GM20431 (cell line): ENCODE measurements at regions not wholly inside any gene's neighbourhood (a gene's known extent, or its start where the extent isn't known, plus 50 kb on each side); places are given as distances from the start of the nearest gene placed in this dataset.
"Not testable (repeated sequence)": the region's sequence is repeated elsewhere in the genome, so short reads cannot be mapped to it uniquely, and the experiment has no call there.

ENCODE experiments used
- in situ Hi-C: fragments of 300-500 bp; cut with MseI, MboI; formaldehyde crosslinking; loops from one replicate; pipeline ENCODE4 v1.15.0; 2020; ENCODE audit warnings: low sequenced_read_pairs; ENCODE audit not compliant: unreplicated experiment

DNA sequence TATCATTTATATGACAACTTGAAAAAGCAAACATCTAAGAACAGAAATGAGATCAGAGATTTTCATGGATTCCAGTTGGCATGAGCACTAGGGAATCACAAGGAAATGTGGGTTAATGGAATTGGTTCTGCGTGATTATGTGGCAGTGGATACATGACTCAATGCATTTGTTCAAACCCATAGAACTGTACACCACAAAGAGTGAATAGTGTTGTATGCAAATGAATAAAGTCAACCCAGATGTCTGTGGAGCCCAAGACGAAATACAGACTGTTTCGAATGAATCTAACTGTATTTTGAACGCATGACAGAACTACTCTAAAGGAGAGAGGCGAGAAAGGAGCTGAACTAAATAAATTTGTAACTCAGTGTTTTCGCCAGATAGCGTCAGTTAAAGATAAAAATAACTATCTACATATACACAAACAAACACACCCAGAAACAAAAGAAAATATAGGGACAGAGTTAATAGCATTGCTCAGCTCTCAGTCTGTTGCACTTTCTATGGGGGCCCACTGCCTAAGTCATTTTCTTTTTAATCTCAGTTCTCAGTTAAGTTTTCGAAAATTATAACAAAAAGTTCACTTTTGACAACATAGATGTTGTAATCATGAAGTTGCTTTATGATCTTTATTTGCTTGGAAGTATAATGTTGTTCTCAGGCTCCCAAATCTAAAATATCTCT is 636.7 kb upstream of the SEMA3D start:
- in situ Hi-C loops: no loop called here

GRCh38 chr7:85821926-85822325 is 635.1 kb upstream of the SEMA3D start:
- in situ Hi-C loops: no loop called here

DNA sequence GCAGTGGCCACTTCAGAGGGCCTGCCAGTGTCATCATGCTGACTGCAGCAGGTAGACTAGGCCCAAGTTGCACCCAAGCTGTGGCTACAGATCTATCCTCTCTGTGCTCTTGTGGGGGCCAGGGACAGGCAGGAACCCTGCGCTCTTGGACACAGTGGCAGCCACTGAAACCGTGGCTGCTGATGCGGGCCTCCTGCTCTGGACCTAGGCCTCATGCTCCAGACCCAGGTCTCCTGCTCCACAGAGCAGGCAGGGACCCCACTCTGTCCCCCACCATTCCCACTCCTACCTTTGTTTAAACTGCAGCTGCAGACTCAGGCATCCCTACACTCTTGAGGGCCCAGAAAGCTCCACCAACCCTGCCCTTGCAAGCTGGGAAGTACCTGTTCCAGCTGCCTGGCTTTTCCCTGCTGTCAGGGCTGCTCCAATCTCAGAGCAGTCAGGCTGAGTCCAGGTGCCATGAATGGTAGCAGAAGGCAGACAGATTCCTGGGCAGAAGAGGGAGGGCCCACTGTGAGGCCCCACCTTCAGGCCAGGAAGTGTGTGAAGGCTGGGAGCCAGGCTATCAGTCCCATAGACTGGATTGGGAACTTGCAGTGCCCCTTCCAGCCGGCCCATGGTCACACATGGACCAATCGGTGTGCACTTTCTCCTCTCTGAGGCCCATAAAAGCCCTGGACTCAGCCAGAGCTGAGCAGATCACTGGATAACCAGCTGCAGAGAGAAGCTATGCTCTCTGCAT is 634.0 kb upstream of the SEMA3D start:
- in situ Hi-C loops: no loop called here

GRCh38 chr7:85815526-85815925 is 628.7 kb upstream of the SEMA3D start:
- in situ Hi-C loops: no loop called here

GRCh38 chr7:85806321-85806720 is 619.5 kb upstream of the SEMA3D start:
- in situ Hi-C loops: no loop called here

- in situ Hi-C loops: no loop called here
These were observed 618.8 kb upstream of the SEMA3D start for GRCh38 chr7:85805656-85806055.

- in situ Hi-C loops: no loop called here
These were observed 618.4 kb upstream of the SEMA3D start for GRCh38 chr7:85805249-85805648.

DNA sequence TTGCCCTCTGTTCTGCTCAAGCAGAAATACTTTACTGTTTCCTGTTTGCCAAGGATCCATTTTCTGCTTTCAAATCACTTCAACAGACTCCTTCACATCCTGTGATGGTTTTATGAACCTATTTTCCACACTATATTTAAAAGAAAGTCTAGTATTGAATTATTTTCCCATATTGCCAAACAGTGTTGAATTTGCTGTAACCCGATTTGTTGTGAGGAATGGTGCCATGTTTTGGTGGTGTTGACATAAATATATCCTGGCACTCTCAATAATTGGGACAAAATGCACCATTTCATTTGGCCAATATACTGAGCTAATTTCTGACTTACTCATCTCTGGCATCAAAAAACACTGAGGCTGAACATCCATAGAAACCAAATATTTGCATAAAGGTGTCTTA is 615.4 kb upstream of the SEMA3D start:
- in situ Hi-C loops: no loop called here

GRCh38 chr7:85796956-85797355 is 610.1 kb upstream of the SEMA3D start:
- in situ Hi-C loops: no loop called here

GRCh38 chr7:85791098-85791497 is 604.2 kb upstream of the SEMA3D start:
- in situ Hi-C loops: not testable (repeated sequence)

DNA sequence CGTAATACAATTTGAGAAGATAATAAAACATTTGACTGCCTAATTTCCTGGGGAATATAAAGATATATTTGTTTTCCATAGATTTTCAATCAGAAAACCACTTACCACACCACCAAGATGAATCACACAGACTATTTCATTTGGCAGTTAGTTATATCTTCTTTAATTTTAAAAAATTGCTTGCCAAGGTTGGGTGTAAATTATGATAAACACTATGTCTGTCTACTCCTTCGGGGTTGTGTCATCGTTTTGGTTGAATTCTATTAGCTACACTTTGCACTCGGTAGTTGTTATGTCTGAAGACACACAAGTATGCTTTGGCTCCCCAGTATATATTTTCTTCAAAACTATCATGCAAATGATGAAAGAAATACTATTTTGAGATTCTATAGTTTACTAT is 594.8 kb upstream of the SEMA3D start:
- in situ Hi-C loops: no loop called here

DNA sequence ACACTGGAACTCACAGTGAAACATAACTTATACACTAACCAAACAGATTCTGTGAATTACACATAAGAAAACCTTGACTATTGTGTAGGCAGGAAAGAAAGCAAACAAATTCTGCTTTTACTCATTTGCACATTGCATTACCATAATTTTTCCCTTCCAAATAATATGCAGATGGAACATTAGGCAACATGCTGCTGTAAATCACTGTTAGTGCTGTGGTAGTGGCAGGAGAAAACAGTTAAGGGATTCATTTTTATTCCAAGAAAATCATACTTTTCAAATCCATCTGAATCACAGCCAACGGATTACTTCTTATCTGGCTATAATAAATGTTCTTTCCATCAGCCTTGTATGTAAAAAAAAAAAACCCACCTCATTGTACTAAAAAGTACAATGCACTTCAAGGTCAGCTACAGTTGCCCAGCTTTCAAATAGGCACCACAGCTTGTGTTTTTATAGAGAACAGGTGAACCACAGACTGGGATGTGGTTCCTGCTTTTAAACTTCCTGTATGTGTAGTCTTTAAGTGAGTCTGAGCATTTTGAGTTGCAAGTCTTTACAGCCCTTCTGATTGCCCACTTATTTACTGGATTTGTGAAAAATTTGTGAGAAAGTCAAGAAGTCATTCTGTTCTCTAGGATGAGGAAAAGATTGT is 590.0 kb upstream of the SEMA3D start:
- in situ Hi-C loops: no loop called here

DNA sequence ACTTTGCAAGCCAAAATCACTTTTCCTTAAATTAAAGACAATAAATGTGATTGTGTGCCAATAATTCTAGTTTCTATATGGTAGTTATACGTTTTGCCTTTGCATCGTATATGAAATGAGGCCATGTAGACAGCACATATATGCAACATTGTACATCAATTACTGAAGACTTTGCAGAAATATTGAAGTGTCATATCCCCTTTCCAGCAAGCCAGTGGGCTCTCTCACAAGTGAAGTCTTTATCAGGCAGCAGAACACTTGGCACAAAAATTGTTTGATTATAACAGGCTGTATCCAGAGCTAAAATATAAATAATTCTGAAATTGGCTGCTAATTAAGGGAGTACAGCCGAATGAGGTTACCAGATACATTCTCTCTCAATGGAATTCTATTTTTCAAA is 588.6 kb upstream of the SEMA3D start:
- in situ Hi-C loops: no loop called here

- in situ Hi-C loops: no loop called here
These were observed 588.1 kb upstream of the SEMA3D start for GRCh38 chr7:85774986-85775385.

DNA sequence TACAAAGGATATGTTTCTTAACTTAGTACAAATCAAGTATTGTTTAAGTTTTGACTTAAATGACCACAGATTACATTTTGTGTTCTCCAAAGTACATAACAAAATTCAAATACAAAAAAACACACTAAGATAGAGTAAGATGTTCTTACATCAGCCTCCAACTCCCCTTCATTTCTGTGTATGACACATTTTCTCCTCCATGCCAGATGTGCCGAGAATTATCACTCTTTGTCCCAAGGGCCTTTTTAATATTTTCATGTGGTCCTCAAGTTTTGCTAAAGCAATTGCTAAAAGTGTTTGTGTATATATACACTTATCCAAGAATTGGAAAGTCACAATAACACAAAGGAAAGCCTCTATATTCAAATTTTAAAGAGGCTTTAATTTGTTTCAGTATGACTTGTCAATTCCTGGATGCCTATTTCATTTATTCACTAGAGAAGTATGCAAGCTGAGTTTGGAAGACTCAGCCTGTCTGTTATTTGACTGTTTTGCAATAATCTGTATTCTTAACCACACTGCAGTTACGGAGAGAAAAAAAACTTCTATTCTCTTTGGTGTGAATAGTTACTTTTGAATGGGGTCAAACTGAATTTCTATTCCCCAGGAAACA is 586.4 kb upstream of the SEMA3D start:
- in situ Hi-C loops: no loop called here

DNA sequence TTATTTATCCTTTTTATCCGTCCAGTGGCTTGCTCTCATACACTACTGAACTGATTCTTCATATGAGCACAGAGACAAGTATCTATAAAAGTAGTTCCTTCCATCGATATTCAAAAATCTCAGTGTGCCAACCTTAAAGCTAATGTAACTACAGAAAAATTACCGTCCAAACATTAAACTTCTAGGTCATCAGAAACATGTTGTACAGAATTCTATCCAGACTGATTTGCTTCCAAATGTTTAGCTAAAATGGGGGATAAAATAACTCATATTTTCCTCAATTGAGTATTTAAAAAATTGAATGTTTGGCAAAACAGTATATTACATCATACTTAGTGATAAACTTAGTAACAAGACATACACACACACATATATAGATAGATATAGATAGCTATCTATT is 584.7 kb upstream of the SEMA3D start:
- in situ Hi-C loops: no loop called here

DNA sequence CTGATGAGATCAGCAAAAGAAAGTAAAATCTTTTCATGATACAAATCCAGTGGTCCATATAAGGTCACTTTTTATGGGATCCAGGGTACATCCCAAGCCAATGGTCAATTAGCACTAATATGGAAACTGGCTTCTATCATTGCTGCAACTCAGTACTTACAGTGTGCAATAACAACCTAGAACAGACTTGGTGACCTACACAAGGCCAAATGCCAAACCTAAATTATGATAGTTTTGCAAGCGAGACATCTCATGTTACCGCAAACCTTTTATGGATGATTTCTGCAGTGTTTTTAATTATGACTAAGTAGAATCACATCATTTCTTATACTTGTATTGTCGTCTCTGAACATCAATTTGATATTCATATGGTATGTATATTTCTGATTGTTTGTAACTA is 583.5 kb upstream of the SEMA3D start:
- in situ Hi-C loops: no loop called here

DNA sequence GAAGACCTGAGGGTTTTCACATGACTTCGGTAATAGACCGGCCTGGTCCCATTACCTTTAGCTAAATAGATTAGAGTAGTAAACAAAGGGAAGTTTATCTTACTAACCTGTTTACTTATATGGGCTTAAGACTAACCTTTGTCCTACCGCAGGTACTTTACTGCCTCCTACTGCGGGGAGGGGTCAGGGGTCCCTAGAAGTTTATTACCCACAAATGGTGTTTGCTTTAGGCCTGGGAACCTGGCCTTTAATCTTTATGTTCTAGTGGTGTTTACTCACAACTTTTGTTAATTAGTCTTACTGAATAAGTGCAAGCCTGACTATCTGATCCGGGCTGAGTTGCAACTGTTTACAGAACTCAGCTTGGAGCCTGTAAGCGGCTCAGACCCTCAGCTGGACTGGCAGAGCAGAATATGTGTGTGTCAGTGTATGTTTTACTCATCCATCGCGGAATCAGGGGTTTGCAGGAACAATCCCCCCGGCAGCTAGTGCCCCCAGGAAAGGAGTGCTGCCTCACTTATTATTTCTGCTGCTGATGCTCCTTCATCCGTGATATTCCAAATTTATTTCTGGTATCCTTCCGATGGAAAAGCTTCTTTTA is 578.9 kb upstream of the SEMA3D start:
- in situ Hi-C loops: no loop called here

DNA sequence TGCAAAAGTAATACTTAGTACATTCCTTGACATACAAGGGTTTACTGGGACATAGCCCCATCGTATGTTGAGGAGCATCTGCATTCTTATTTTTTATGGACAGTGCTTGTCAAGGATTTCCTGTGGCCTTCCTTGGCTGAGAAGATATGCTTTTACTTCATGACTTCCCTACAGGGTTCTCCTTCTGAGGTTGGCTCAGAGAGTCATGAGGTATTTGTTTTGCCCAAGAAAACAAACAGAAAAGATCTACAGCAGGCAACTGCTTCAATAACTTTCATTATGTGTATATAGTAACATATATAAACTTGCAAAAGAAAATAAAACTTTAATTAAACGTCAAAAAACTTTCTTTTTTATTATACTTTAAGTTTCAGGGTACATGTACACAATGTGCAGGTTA is 577.2 kb upstream of the SEMA3D start:
- in situ Hi-C loops: no loop called here

DNA sequence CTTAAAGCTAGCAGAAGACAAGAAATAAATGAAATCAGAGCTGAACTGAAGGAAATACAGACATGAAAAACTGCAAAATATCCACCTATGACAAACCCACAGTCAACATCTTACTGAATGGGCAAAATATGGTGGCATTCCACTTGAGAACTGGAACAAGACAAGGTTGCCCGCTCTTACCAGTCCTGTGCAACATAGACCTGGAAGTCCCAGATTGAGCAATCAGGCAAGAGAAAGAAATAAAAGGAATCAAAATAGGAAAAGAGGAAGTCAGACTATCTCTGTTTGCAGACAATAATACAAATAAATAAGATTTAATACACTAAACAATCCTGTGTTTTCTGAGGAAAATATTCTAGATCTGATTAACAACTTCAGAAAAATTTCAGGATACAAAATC is 570.5 kb upstream of the SEMA3D start:
- in situ Hi-C loops: no loop called here
